Ectodermal cell (in vitro differentiated cells): ENCODE measurements at regions not wholly inside any gene's neighbourhood (a gene's known extent, or its start where the extent isn't known, plus 50 kb on each side); places are given as distances from the start of the nearest gene placed in this dataset.

Experiments used
- H3K27ac ChIP-seq: 2 replicates; pipeline ENCODE4 v1.7.0; 2013; ENCODE audit warnings: mild to moderate bottlenecking, low read depth, low read length; ENCODE audit not compliant: insufficient read depth, poor library complexity, severe bottlenecking
- H3K27me3 ChIP-seq: 2 replicates; pipeline ENCODE4 v1.7.0; 2013; ENCODE audit warnings: mild to moderate bottlenecking, low read length; ENCODE audit not compliant: insufficient read depth, control insufficient read depth, poor library complexity, severe bottlenecking
- H3K36me3 ChIP-seq: one replicate; pipeline ENCODE4 v1.7.0; 2013; ENCODE audit warnings: low read length; ENCODE audit not compliant: control insufficient read depth, insufficient read depth
- H3K4me1 ChIP-seq: one replicate; pipeline ENCODE4 v1.7.0; 2013; ENCODE audit warnings: low read length; ENCODE audit not compliant: control insufficient read depth, insufficient read depth
- H3K4me3 ChIP-seq: 2 replicates; pipeline ENCODE4 v1.7.0; 2013; ENCODE audit warnings: low read depth, low read length, control low read depth; ENCODE audit not compliant: insufficient read depth
- H3K9me3 ChIP-seq: 2 replicates; pipeline ENCODE4 v1.7.0; 2013; ENCODE audit warnings: mild to moderate bottlenecking, low read length, moderate library complexity; ENCODE audit not compliant: control insufficient read depth
- WGBS, 2 experiments: methylation state at CpG; one replicate each; pipeline ENCODE4 v1.1.7; 2013; ENCODE audit warnings: missing lambda C conversion rate in 2 of 2; 5-methylcytosine and 5-hydroxymethylcytosine counted together

DNA sequence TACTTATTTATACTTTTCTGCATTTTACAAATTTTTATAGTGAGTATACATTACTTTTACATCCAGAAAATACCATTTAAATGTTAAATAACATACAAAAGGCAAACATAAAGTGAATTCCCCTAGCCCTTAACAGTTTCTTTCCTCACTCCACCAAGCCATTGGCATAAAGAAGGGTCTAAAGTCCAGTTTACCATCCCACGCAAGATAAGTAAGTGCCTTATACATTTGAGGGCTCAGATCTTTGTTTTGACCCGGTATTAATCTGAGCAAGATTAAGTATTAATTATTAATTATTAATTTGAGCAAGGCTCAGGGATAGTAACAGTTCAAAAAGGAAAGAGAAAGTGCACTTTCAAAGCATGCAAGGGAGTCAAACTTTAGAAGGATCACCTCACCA lies 182.9 kb downstream of the DICER1 start:
- no peak overlapping the region for H3K27ac ChIP-seq
- H3K4me1 ChIP-seq: no peaks in the 10 kb centered on the region
- H3K4me3 ChIP-seq: no peak overlapping the region
- no peaks in the 10 kb centered on the region for H3K27me3 ChIP-seq
- no peaks in the 10 kb centered on the region for H3K9me3 ChIP-seq
- no peaks in the 10 kb centered on the region for H3K36me3 ChIP-seq
- WGBS, 2 experiments: 60 to 88% methylated on average over 1 of the region's 2 CpGs

DNA sequence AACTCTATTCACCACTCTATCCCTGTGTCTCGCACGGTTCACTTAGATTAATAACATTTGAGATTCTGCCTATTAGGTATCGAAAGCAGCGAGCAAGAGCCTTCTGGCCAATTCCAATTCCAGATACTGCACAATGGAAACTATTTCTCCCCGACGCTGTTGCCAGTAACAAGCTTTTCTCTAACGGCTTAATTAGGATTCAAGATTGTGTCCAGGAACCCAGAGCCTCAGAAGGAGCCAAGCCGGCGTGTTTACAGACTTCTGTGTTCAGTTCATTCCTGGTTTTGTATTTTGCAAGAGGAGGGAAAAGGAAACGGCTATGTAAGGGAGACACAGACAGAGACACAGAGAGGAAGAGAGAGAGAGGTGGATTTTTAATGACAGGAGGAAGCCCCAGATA lies 185.6 kb downstream of the DICER1 start:
- 95% methylated on average over 10 of the region's 10 CpGs for WGBS, 2 experiments
- H3K4me3 ChIP-seq: no peak overlapping the region
- H3K27ac ChIP-seq: no peak overlapping the region

DNA sequence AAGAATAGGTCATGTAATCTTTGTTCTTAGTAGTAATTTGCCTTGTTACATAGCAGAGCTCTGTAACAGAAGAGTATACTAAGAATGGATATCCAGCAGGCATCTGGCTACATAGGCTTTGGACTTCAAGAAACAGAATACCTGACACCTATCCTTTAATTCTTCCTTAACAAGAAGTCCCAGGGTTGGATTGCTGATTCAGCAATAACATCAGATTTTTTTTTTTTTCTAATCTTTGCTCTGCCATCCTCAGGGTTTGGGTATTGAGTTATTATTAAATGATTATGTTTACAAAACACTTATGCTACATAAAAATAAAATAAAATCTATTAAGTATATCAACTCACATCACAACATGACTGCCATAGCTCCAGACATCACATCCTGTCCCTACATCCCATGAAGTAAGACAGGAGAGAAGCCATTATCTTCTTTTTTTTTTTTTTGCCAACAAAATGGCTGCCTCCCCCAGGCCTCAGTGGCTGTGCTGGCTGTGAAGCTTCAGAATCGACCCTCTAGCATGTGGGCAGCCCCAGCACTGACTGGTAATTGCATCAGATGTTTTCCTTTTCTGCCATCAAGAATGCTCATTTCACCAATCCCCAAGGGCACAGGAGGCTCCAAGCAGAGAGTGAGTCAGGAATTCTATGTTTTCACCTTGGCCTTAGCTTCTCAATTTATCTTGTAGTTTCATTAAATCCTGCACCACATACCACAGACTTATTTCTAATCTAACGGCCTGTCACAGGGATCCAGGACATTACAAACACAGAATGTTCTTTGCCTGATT lies 186.2 kb downstream of the DICER1 start:
- 95 to 98% methylated on average over 2 of the region's 2 CpGs for WGBS, 2 experiments
- Histone ChIP-seq H3K9me3 (no peaks in the 10 kb centered on the region), H3K27ac (no peak overlapping the region), H3K4me1 (no peaks in the 10 kb centered on the region), H3K36me3 (no peaks in the 10 kb centered on the region), H3K27me3 (no peaks in the 10 kb centered on the region), H3K4me3 (no peak overlapping the region)

More for the DNA sequence above, 185.6 kb downstream of the DICER1 start:
- no peaks in the 10 kb centered on the region for H3K27me3 ChIP-seq
- no peaks in the 10 kb centered on the region for H3K36me3 ChIP-seq
- H3K4me1 ChIP-seq: no peaks in the 10 kb centered on the region
- H3K9me3 ChIP-seq: no peaks in the 10 kb centered on the region

DNA sequence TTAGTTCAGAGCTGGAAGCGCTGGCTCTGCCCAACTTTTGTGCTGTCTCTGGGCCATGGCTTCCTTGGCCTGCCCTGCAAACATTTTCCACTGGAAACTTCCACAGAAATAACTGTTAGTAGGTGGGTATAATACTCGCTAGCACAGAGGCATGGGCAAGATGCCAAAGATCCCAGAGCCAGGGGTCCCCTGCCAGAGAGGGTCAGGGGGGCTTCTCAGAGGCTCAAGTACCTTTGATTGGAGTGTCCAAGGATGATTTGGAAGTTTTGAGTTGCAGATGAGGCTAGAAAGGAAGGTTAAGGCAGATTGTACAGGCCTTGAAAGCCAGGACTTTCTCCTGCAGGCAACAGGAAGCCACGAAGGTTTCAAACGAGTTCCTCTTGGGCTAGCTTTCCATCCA lies 187.6 kb downstream of the DICER1 start:
- Histone ChIP-seq H3K27ac (no peak overlapping the region), H3K27me3 (no peaks in the 10 kb centered on the region), H3K36me3 (no peaks in the 10 kb centered on the region), H3K9me3 (no peaks in the 10 kb centered on the region), H3K4me3 (no peak overlapping the region), H3K4me1 (no peaks in the 10 kb centered on the region)
- WGBS, 2 experiments: 92 to 95% methylated on average over 4 of the region's 4 CpGs

DNA sequence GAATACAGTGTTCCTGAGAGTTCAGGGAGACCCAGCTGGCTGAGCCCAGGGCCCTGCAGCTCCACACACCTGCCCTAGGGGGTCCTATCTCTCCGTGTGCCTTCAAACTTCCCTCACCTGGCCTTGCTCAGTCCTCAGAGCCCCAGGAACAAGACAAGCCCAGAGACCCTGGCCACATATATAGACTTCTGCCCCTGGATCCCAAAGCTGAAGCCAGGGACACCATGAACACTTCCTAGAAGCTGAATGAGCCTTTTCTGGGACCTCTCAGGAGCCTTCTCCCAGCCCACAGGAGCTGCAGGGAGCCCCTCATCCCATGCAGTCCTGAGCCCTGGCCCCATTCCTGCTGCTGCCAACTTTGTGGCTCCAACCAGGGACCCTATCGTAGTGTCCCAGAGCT lies 190.5 kb downstream of the DICER1 start:
- H3K4me3 ChIP-seq: no peak overlapping the region
- no peaks in the 10 kb centered on the region for H3K9me3 ChIP-seq
- no peaks in the 10 kb centered on the region for H3K36me3 ChIP-seq
- no peak overlapping the region for H3K27ac ChIP-seq
- no peaks in the 10 kb centered on the region for H3K4me1 ChIP-seq
- H3K27me3 ChIP-seq: no peaks in the 10 kb centered on the region
- 80 to 82% methylated on average over 2 of the region's 2 CpGs for WGBS, 2 experiments

DNA sequence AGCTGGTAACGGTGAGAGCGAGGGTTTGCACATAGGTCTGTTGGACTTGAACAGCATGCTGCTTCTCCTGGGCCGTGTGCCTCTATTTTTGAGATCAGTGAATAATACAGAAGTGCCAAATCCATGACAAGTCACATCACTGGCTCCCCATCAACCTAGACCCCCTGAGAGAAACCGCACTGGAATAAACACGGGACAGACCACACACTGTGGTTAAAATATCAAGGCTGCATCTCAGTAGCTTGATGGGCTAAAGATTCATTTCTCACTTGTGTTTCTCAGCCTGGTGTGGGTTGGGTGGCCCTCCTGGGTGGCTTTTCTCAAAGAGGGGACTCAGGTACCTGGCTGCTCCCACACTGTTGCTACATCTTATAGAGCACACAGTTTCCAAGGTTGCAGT lies 191.0 kb downstream of the DICER1 start:
- Histone ChIP-seq H3K4me3 (no peak overlapping the region), H3K9me3 (no peaks in the 10 kb centered on the region), H3K4me1 (no peaks in the 10 kb centered on the region), H3K27ac (no peak overlapping the region), H3K27me3 (no peaks in the 10 kb centered on the region), H3K36me3 (no peaks in the 10 kb centered on the region)
- WGBS, 2 experiments: 69 to 78% methylated on average over 5 of the region's 5 CpGs

DNA sequence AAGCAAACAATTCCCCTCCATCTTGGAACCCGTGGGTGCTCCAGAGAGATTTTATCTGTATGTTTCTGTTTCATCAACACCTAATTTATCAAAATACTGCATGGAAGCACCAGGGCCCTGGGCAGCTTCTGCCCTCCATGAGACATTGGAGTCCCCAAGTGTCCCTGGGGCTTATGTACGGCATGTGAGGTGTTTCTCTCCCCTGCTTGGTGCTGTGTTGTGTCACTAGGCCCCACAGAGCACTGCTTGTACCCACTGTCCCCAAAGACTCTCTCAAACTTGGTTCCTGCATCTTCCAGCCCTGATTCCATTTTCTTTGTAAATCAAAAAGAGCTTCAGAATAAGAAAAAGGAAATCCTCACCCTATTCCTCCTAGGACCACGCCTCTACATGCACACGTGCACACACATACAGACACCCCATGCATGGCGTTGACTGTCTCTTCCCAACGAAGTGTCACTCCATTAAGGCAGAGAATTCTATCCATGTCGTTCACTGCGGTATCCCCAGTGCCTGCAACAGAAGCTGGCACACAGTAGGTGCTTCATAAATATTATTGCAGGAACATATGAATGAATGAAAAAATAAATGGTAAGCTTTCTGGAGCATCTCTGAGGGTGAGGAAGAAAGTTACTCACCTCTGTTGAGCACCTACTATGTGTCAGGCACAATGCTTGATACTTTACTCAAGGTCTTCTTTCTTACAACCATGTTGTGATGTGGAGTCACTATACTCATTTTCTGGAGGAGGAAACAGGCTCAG lies 191.6 kb downstream of the DICER1 start:
- Histone ChIP-seq H3K9me3 (no peaks in the 10 kb centered on the region), H3K4me1 (no peaks in the 10 kb centered on the region), H3K4me3 (no peak overlapping the region), H3K27me3 (no peaks in the 10 kb centered on the region), H3K27ac (no peak overlapping the region), H3K36me3 (no peaks in the 10 kb centered on the region)
- 92 to 93% methylated on average over 8 of the region's 8 CpGs for WGBS, 2 experiments

DNA sequence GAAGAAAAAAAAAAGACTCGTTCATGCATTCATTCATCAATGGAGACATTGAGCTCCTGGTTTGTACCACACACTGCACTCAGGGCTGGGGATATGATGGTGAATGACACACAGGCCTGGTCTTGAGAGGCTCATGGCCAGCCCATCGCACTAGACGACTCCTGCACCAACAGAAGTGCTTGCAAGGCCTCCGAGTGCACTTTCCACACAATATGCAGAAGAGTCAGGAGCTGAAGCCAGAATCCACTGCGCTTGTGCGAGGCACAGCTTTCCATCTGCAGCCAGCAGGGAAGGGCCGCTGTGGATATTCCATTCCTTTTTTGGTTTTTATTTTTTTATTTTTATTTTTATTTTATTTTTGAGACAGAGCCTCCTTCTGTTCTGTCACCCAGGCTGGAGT lies 192.4 kb downstream of the DICER1 start:
- Histone ChIP-seq H3K27ac (no peak overlapping the region), H3K27me3 (no peaks in the 10 kb centered on the region), H3K4me3 (no peak overlapping the region), H3K4me1 (no peaks in the 10 kb centered on the region), H3K9me3 (no peaks in the 10 kb centered on the region), H3K36me3 (no peaks in the 10 kb centered on the region)
- WGBS, 2 experiments: 86 to 95% methylated on average over 6 to 7 of the region's 7 CpGs

DNA sequence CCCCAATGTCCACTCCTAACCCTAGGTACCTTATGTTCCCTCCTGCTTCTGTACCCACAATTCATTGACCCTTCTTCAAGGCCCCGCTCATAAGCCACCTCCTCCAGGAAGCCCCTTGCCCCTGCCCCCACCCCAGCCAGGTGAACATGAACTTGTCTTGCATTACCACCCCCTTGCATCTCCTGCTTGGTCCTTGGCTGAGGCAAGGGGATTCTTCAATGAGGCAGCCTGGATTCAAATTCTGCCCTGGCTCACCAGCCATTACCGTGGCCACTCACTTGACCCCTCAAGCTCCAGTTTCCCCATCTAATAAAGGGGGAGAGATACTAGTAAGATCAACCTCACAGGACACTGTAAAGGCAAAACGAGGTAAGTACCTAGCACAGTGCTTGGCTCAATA lies 193.1 kb downstream of the DICER1 start:
- no peak overlapping the region for H3K27ac ChIP-seq
- H3K4me1 ChIP-seq: no peaks in the 10 kb centered on the region
- no peak overlapping the region for H3K4me3 ChIP-seq
- H3K36me3 ChIP-seq: no peaks in the 10 kb centered on the region
- no peaks in the 10 kb centered on the region for H3K9me3 ChIP-seq
- 91 to 96% methylated on average over 3 of the region's 3 CpGs for WGBS, 2 experiments
- H3K27me3 ChIP-seq: no peaks in the 10 kb centered on the region

DNA sequence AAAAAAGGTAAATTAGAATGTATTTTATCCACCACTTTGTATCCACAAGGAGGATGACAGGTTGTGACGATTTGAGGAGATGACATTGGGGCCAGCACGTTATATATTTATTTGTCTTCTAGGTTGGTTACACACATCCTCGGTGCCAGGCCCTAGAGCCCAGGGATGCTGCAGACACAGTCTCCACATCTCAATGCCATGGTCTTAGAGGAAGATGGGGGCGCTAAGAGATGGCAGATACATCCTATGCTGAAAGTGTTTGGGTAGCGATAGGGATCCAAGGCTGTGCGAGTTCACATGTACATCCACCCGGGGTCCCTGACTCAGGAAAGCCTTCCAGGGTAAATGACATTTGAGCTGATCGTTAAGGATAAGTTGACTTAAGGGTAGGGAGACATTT lies 193.1 kb upstream of the GSC start:
- Histone ChIP-seq H3K9me3 (no peaks in the 10 kb centered on the region), H3K4me1 (no peaks in the 10 kb centered on the region), H3K27ac (no peak overlapping the region), H3K36me3 (no peaks in the 10 kb centered on the region), H3K27me3 (no peaks in the 10 kb centered on the region), H3K4me3 (no peak overlapping the region)
- WGBS, 2 experiments: 93 to 95% methylated on average over 8 of the region's 8 CpGs
